Naive B cell (primary cell): ENCODE measurements at regions not wholly inside any gene's neighbourhood (a gene's known extent, or its start where the extent isn't known, plus 50 kb on each side); places are given as distances from the start of the nearest gene placed in this dataset.

Source experiments
- ATAC-seq, 2 donors: fragments of 150-1000 bp; cut with Tn5 transposase; 2 replicates each; pipeline ENCODE4 v1.10.0; 2021; ENCODE audit warnings: low read depth in 2 of 2, mild to moderate bottlenecking in 2 of 2, moderate library complexity in 2 of 2
- DNase-seq: peaks from one replicate; pipeline ENCODE4 v3.0.0; 2022
- H3K27ac Mint-ChIP-seq, 6 donors: one replicate each; pipeline ENCODE4 v1.8.0; 2020 to 2022; ENCODE audit warnings: mild to moderate bottlenecking in 6 of 6, mixed read lengths in 6 of 6, moderate library complexity in 5 of 6, inconsistent platforms in 2 of 6
- H3K27me3 Mint-ChIP-seq, 3 donors: one replicate each; pipeline ENCODE4 v1.8.0; 2021 to 2022; ENCODE audit warnings: mixed read lengths in 3 of 3, mild to moderate bottlenecking in 1 of 3
- H3K36me3 Mint-ChIP-seq, 2 donors: one replicate each; pipeline ENCODE4 v1.8.0; 2020 to 2022; ENCODE audit warnings: mixed read lengths in 2 of 2, inconsistent platforms in 1 of 2, mild to moderate bottlenecking in 1 of 2
- H3K4me1 Mint-ChIP-seq, 3 donors: one replicate each; pipeline ENCODE4 v1.8.0; 2020 to 2022; ENCODE audit warnings: mixed read lengths in 3 of 3, inconsistent platforms in 1 of 3, mild to moderate bottlenecking in 1 of 3, moderate library complexity in 1 of 3
- H3K4me3 Mint-ChIP-seq, 8 donors: one replicate each; pipeline ENCODE4 v1.8.0; 2020 to 2022; ENCODE audit warnings: mild to moderate bottlenecking in 8 of 8, mixed read lengths in 8 of 8, moderate library complexity in 8 of 8, inconsistent platforms in 2 of 8
- H3K9me3 Mint-ChIP-seq, 7 donors: one replicate each; pipeline ENCODE4 v1.8.0; 2020 to 2022; ENCODE audit warnings: mixed read lengths in 7 of 7, mild to moderate bottlenecking in 5 of 7, inconsistent platforms in 2 of 7, moderate library complexity in 1 of 7

DNA sequence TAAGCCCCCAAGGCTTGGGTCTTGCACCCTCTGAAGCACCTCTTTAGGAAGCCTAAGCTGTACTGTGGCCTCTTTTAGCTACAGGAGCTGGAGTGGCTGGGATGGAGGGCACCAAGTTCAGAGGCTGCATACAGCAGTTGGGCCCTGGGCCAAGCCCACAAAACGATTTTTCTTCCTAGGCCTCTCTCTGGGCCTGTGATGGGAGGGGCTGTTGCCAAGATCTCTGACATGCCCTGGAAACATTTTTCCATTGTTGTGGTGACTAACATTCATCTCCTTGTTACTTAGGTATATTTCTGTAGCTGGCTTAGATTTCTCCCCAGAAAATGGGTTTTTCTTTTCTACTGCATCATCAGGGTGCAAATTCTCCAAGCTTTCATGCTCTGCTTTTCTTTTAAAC lies 375.7 kb upstream of the NPSR1 start:
- ATAC-seq, result no peak
- H3K27me3 Mint-ChIP-seq, result no peaks in the 10 kb centered on the region
- H3K36me3 Mint-ChIP-seq, result no peaks in the 10 kb centered on the region
- no peak for DNase-seq
- peak overlapping the region in 1 of 6 donors; percentile 43 for H3K27ac Mint-ChIP-seq
- no peaks in the 10 kb centered on the region for H3K4me1 Mint-ChIP-seq
- no peak overlapping the region for H3K4me3 Mint-ChIP-seq
- peaks cover 8 to 25% (median 11%) of the 10 kb centered on the region in 7 donors for H3K9me3 Mint-ChIP-seq

DNA sequence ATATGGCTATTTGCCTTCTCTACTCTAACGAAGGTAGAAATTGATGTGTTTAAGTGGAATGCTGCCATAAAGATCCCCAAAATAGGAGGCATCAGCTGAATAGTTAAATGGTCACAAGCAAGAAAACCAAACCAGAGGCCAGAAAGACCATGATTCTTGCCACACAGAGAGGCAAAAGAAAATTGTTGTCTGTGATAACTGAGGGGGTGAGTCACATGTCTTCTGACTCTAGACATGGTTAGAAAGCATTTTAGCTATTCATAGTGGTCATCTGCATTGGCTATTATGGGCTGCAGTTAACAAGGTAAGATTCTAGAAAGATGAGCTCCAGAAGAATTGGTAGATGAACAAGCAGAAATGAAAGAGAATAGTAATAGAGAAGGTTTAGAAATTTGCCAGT lies 361.4 kb upstream of the NPSR1 start:
- Mint-ChIP-seq H3K9me3 (peaks cover 0 to 17% (median 5%) of the 10 kb centered on the region in 7 donors), H3K27me3 (no peaks in the 10 kb centered on the region), H3K4me1 (no peaks in the 10 kb centered on the region), H3K27ac (no peak overlapping the region), H3K4me3 (no peak overlapping the region), H3K36me3 (no peaks in the 10 kb centered on the region)
- ATAC-seq, result no peak
- DNase-seq, result no peak

DNA sequence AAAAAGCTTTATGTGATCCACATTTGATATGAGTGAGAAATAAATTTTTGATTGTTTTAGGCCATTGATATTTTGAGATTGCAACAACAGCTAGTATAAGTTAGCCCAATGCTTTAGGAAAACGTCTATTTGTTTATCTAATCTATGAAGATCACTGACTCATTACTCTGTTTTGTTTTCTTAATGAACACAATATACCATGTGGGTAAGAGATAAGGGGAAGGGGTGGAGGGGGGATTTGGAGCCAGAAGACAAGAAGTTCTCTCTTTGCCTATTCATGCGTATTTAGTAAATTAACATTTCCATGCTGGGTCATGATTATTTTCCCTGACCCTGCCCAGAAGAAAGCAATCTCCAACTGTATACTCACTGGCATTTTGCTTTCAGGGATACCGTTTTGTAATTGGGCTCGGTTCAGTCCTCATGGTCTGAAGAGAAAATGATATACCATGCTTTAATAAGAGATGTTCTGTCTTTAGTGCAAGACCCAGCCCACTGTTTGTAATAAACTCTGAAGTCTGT lies 359.5 kb upstream of the NPSR1 start:
- DNase-seq (no peak), ATAC-seq (no peak)
- Mint-ChIP-seq H3K9me3 (peaks cover 0 to 4% (median 0%) of the 10 kb centered on the region in 7 donors), H3K4me1 (no peaks in the 10 kb centered on the region), H3K27me3 (no peaks in the 10 kb centered on the region), H3K27ac (no peak overlapping the region), H3K36me3 (no peaks in the 10 kb centered on the region), H3K4me3 (no peak overlapping the region)

DNA sequence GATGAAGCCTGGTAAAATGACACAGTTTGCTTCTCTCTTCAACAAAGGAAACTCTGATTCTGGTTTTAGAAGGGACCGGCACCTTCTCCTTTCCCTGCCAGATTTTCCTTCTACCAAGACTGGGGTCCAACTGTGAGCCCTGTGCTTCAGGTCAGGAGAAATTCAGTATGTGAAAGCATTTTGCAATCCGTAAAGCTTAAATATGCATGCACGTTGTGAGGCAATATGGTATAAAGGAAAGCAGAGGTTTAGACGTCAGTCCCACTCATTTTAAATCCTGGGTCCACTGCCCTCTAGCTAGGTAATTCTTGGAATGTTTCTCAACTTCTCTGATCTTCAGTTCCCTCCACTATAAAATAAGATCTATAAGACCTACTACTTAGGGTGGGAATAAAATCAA lies 359.0 kb upstream of the NPSR1 start:
- no peaks in the 10 kb centered on the region for H3K36me3 Mint-ChIP-seq
- H3K27ac Mint-ChIP-seq, result no peak overlapping the region
- DNase-seq (no peak), ATAC-seq (no peak)
- H3K9me3 Mint-ChIP-seq, result peaks cover 0 to 2% (median 0%) of the 10 kb centered on the region in 7 donors
- no peaks in the 10 kb centered on the region for H3K4me1 Mint-ChIP-seq
- H3K4me3 Mint-ChIP-seq, result no peak overlapping the region
- H3K27me3 Mint-ChIP-seq, result no peaks in the 10 kb centered on the region

DNA sequence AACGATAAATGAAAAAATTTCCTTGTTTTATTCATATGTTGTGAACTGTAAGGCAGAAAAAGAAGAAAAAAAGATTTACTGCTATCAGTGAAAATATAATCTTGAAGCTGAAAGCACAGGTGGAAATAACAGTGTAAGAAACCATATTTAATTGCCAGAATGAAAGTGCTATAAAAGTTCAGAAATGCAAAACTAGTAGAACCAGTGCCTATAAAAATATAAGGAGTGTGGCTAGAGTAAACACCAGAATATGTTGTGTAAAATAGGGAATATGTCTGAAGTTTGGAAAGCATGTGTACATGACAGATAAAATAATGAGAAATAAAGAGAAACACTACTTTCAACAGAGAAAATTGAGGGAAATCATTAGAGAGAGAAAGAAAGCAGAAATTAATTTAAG lies 350.5 kb upstream of the NPSR1 start:
- H3K9me3 Mint-ChIP-seq, result peaks cover 0 to 16% (median 6%) of the 10 kb centered on the region in 7 donors
- DNase-seq (no peak), ATAC-seq (no peak)
- no peak overlapping the region for H3K27ac Mint-ChIP-seq
- H3K4me1 Mint-ChIP-seq, result no peaks in the 10 kb centered on the region
- no peaks in the 10 kb centered on the region for H3K36me3 Mint-ChIP-seq
- H3K4me3 Mint-ChIP-seq, result no peak overlapping the region
- no peaks in the 10 kb centered on the region for H3K27me3 Mint-ChIP-seq

DNA sequence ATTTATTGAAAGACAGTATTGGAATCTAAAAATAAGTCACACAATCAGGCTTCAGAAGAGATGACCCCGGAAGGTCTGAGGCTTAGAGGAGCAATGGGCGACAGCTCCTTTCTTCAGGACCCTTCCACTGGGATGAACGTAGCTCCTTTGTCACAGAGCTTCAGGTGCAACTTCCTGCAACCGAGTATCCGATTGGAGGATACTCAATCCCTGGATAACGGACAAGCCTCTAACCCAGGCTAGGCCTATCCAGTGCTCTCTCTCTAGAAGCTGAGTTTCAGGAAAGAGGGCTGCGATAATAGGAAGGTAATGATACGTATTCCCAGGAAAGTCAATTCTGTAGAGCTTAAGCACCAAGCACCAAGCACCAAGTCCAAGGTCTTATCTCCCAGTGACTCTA lies 349.4 kb upstream of the NPSR1 start:
- DNase-seq (no peak), ATAC-seq (no peak)
- Mint-ChIP-seq H3K4me3 (no peak overlapping the region), H3K27ac (no peak overlapping the region), H3K27me3 (no peaks in the 10 kb centered on the region), H3K36me3 (peaks cover 0 to 7% of the 10 kb centered on the region in 2 donors), H3K4me1 (no peaks in the 10 kb centered on the region), H3K9me3 (peaks cover 2 to 23% (median 10%) of the 10 kb centered on the region in 7 donors)

DNA sequence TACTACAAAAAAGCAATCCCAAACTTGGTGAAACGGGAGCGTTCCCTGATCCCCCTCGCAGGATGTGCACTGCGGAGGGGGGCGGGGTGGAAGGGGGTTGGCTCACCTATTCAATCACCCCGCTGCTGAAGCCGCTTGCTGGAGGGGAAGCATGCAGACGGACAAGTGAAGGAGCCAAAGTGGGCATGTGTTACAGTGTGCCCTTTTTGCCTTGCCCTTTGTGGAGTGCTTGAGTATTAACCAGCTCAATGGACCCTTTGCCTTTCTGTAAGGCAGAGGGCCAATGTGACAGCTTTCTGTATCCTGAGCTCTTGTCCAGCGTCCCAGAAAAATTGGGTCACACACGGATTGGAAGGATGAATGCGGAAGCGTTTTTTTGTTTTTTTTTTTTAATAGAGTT lies 348.9 kb upstream of the NPSR1 start:
- Mint-ChIP-seq H3K4me3 (no peak overlapping the region), H3K36me3 (peaks cover 0 to 7% of the 10 kb centered on the region in 2 donors)
- ATAC-seq, result no peak

DNA sequence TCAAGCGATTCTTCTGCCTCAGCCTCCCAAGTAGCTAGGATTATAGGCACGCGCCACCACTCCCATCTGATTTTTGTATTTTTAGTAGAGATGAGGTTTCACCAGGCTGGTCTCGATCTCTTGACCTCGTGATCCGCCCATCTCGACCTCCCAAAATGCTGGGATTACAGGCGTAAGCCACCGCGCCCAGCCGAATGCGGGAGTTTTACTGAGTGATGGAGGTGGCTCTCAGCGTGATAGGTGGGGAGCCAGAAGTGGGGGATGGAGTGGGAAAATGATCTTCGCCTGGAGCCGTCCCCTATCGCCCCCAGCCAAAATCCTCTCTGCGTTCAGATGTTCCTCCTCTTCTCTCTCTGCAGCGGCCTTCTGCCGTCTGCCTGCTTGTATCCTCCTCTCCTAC lies 348.4 kb upstream of the NPSR1 start:
- no peak overlapping the region for H3K27ac Mint-ChIP-seq
- H3K36me3 Mint-ChIP-seq, result peaks cover 0 to 7% of the 10 kb centered on the region in 2 donors
- H3K4me1 Mint-ChIP-seq, result no peaks in the 10 kb centered on the region
- DNase-seq (no peak), ATAC-seq (no peak)
- H3K27me3 Mint-ChIP-seq, result no peaks in the 10 kb centered on the region
- peaks cover 2 to 23% (median 10%) of the 10 kb centered on the region in 7 donors for H3K9me3 Mint-ChIP-seq
- no peak overlapping the region for H3K4me3 Mint-ChIP-seq

More for the DNA sequence above, 348.9 kb upstream of the NPSR1 start:
- DNase-seq, result no peak
- H3K4me1 Mint-ChIP-seq, result no peaks in the 10 kb centered on the region
- no peak overlapping the region for H3K27ac Mint-ChIP-seq
- H3K27me3 Mint-ChIP-seq, result no peaks in the 10 kb centered on the region
- peaks cover 2 to 23% (median 10%) of the 10 kb centered on the region in 7 donors for H3K9me3 Mint-ChIP-seq

DNA sequence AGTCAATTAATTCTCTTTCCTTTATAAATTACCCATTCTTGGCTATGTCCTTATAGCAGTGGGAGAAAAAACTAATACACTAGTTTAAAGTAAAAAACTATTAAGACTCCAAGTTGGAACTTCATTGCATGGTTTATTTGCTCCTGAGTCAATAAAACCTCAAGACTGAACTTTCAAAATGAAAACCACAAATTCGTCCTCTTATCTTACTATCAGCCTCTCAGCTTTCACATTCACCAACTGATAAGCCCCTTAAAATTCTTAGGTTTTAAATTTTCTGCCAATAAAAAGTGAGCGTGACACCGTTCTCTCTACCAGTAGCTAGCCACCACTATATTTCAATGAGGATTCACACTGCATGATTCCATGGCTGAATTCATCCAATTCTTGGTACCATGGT lies 346.4 kb upstream of the NPSR1 start:
- Mint-ChIP-seq H3K4me1 (no peaks in the 10 kb centered on the region), H3K4me3 (no peak overlapping the region), H3K9me3 (peaks cover 2 to 23% (median 10%) of the 10 kb centered on the region in 7 donors), H3K27ac (no peak overlapping the region), H3K36me3 (peaks cover 0 to 7% of the 10 kb centered on the region in 2 donors), H3K27me3 (no peaks in the 10 kb centered on the region)
- DNase-seq, result no peak
- no peak for ATAC-seq

DNA sequence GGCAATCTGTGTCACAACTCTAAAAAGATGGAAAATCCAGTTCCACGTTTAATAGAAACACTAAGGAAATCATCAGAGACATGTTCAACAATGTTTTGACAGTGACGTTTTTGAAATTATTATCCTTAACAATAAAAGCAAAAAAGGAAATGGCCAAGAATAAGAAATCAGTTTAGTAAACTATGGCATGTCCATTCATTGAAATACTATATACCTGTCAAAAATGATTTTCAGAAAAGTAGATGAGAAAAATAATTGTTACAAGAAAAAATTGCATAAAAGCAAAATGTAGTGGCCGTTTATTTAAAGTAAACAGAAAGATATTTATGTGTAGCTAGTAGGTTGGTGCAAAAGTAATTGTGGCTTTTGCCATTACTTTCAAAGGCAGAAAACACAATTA lies 345.4 kb upstream of the NPSR1 start:
- Mint-ChIP-seq H3K36me3 (peaks cover 0 to 7% of the 10 kb centered on the region in 2 donors), H3K27ac (no peak overlapping the region), H3K4me1 (no peaks in the 10 kb centered on the region), H3K27me3 (no peaks in the 10 kb centered on the region), H3K4me3 (no peak overlapping the region), H3K9me3 (peaks cover 2 to 23% (median 10%) of the 10 kb centered on the region in 7 donors)
- DNase-seq (no peak), ATAC-seq (no peak)

DNA sequence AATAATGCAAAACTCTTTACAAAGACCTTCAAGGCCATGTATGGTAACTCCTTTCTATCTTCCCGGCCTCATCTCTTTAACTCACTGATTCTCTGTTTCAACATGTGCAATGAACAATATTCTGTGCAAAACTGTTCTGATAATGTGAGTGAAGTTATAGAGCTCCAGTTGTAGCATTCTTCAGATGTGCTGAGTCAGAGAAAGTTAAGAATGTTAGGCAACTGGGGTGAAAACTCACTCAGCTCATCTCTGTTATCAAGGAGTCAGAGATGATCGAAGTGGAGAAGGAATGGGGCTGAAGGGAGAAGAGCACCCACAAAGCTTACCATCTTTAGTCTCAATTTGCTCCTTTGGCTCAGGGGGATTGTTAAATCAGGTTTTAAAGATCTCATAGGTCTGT lies 344.7 kb upstream of the NPSR1 start:
- DNase-seq, result no peak
- no peak for ATAC-seq
- H3K4me3 Mint-ChIP-seq, result no peak overlapping the region
- H3K36me3 Mint-ChIP-seq, result peaks cover 0 to 7% of the 10 kb centered on the region in 2 donors
- H3K4me1 Mint-ChIP-seq, result no peaks in the 10 kb centered on the region
- H3K27me3 Mint-ChIP-seq, result no peaks in the 10 kb centered on the region
- peaks cover 2 to 23% (median 10%) of the 10 kb centered on the region in 7 donors for H3K9me3 Mint-ChIP-seq
- no peak overlapping the region for H3K27ac Mint-ChIP-seq

DNA sequence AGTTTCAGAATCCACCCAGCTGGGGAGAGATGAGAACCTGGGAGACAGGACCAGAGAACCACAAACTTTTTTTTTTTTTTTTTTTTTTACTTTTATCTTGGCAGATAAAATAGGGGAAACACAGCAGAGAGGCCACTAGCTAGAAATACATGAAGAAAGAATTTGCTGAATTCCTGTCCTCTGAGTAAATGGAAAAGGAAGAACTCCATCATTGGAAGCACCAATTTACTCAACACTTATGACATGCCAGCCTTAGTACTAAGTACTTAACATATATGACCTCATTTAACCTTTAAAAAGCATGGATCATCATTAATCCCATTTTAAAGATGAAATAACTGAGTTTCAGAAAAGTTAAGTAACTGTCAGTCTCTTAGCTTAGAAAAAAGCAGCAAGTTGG lies 343.0 kb upstream of the NPSR1 start:
- no peaks in the 10 kb centered on the region for H3K4me1 Mint-ChIP-seq
- DNase-seq (no peak), ATAC-seq (no peak)
- H3K36me3 Mint-ChIP-seq, result peaks cover 0 to 7% of the 10 kb centered on the region in 2 donors
- H3K27me3 Mint-ChIP-seq, result no peaks in the 10 kb centered on the region
- H3K27ac Mint-ChIP-seq, result no peak overlapping the region
- peaks cover 2 to 23% (median 10%) of the 10 kb centered on the region in 7 donors for H3K9me3 Mint-ChIP-seq
- no peak overlapping the region for H3K4me3 Mint-ChIP-seq

DNA sequence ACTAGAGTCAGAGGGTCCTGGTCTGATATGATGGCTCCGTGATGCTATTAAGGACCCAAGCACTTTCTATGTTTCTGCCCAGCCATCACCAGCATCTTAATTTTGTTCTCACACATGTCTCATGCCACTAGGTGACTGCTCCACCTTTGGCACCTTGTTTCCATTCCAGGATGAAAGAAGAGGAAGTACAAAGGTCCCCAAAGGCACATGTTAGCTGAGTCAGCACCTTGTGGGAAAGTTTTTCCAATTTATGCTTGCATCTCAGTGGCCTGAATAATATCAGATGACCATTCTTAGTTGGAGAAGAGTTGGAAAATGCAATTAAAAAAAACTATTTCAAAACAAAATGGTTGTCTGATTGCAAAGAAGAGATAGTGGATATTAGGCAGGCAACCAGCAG lies 341.0 kb upstream of the NPSR1 start:
- H3K27me3 Mint-ChIP-seq, result peaks cover 10 to 15% (median 12%) of the 10 kb centered on the region in 3 donors
- ATAC-seq (no peak), DNase-seq (no peak)
- peaks cover 0 to 14% (median 5%) of the 10 kb centered on the region in 7 donors for H3K9me3 Mint-ChIP-seq
- H3K4me3 Mint-ChIP-seq, result no peak overlapping the region
- H3K4me1 Mint-ChIP-seq, result peaks cover 0 to 4% (median 0%) of the 10 kb centered on the region in 3 donors
- H3K36me3 Mint-ChIP-seq, result peaks cover 0 to 7% of the 10 kb centered on the region in 2 donors
- H3K27ac Mint-ChIP-seq, result no peak overlapping the region

DNA sequence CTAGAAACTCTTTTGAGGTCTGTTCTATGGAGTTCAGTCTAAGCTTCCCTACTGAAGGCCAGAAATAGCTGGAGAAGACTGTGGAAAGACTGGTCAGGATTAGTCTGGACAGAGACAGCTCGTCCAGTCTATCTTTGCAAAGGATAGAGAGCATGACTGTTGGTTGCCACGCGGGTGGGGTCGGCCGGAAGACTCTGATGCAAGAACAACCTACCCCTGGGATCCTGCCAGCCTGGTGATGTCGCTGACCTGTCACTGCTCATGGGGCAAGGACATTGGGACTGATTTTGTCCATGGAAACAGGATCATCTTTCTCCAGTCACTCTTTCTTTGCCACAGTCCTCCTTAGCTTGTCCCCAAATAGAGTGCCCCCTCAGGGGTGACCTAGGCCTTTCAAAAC lies 337.6 kb upstream of the NPSR1 start:
- ATAC-seq (no peak), DNase-seq (no peak)
- H3K4me3 Mint-ChIP-seq, result no peak overlapping the region
- H3K27me3 Mint-ChIP-seq, result peaks cover 14 to 26% (median 17%) of the 10 kb centered on the region in 3 donors
- no peaks in the 10 kb centered on the region for H3K36me3 Mint-ChIP-seq
- no peak overlapping the region for H3K27ac Mint-ChIP-seq
- H3K4me1 Mint-ChIP-seq, result peaks cover 0 to 4% (median 0%) of the 10 kb centered on the region in 3 donors
- H3K9me3 Mint-ChIP-seq, result no peaks in the 10 kb centered on the region
